Fibroblast of lung (primary cell): ENCODE measurements at regions not wholly inside any gene's neighbourhood (a gene's known extent, or its start where the extent isn't known, plus 50 kb on each side); places are given as distances from the start of the nearest gene placed in this dataset.

ENCODE experiments used
- DNase-seq, 2 donors: peaks; one replicate each; pipeline versions ENCODE4 v3.0.0 to v3.0.0-alpha.2; 2010; ENCODE audit warnings: low read depth in 2 of 2
- H2AFZ ChIP-seq: 2 replicates; pipeline ENCODE4 v1.5.1; 2012; ENCODE audit warnings: low read length, control low read depth, inconsistent platforms
- H3K27ac ChIP-seq: 2 replicates; pipeline ENCODE4 v1.5.1; 2011; ENCODE audit warnings: low read length, control low read depth; ENCODE audit not compliant: insufficient read depth
- H3K27me3 ChIP-seq: 2 replicates; pipeline ENCODE4 v1.5.1; 2011; ENCODE audit warnings: mild to moderate bottlenecking, low read length; ENCODE audit not compliant: control insufficient read depth, insufficient read depth
- H3K36me3 ChIP-seq: 2 replicates; pipeline ENCODE4 v1.5.1; 2011; ENCODE audit warnings: low read length; ENCODE audit not compliant: control insufficient read depth, insufficient read depth
- H3K4me1 ChIP-seq: 2 replicates; pipeline ENCODE4 v1.5.1; 2011; ENCODE audit warnings: low read length; ENCODE audit not compliant: control insufficient read depth, insufficient read depth; ENCODE audit errors: extremely low read depth
- H3K4me2 ChIP-seq: 2 replicates; pipeline ENCODE4 v1.5.1; 2011; ENCODE audit warnings: low read length, control low read depth; ENCODE audit not compliant: insufficient read depth; ENCODE audit errors: extremely low read depth
- H3K4me3 ChIP-seq, 4 experiments: fragments of 200-600 bp in 1 of 4; sonication (generic) in 1 of 4; replicated peaks in 1 of 4; 2 replicates each; pipeline ENCODE4 v1.5.1; 2011 to 2016; ENCODE audit warnings: low read length in 4 of 4, low read depth in 3 of 4, mild to moderate bottlenecking in 3 of 4, control low read depth in 2 of 4, inconsistent platforms in 1 of 4, mixed read lengths in 1 of 4; ENCODE audit not compliant: insufficient read depth in 1 of 4; ENCODE audit errors: control extremely low read depth in 1 of 4
- H3K79me2 ChIP-seq: 2 replicates; pipeline ENCODE4 v1.5.1; 2012; ENCODE audit warnings: mild to moderate bottlenecking, low read length, inconsistent platforms; ENCODE audit not compliant: control insufficient read depth, insufficient read depth
- H3K9ac ChIP-seq: 2 replicates; pipeline ENCODE4 v1.5.1; 2011; ENCODE audit warnings: mild to moderate bottlenecking, low read length, control low read depth; ENCODE audit not compliant: insufficient read depth
- H3K9me3 ChIP-seq: 2 replicates; pipeline ENCODE4 v1.5.1; 2012; ENCODE audit warnings: low read depth, low read length; ENCODE audit not compliant: control insufficient read depth, insufficient read depth
- H4K20me1 ChIP-seq: 2 replicates; pipeline ENCODE4 v1.5.1; 2011; ENCODE audit warnings: low read length; ENCODE audit not compliant: control insufficient read depth, insufficient read depth; ENCODE audit errors: extremely low read depth
- CTCF ChIP-seq, 2 donors: IDR thresholded peaks in 1 of 2; conservative IDR thresholded peaks in 1 of 2; 1 replicate in 1 of 2; 2 replicates in 1 of 2; pipeline ENCODE4 v1.5.1; 2011 to 2012; ENCODE audit warnings: low read length in 2 of 2, control low read depth in 1 of 2, inconsistent platforms in 1 of 2, low read depth in 1 of 2, mild to moderate bottlenecking in 1 of 2
- EZH2 ChIP-seq: IDR thresholded peaks from 2 replicates; pipeline ENCODE4 v1.5.1; 2012; ENCODE audit warnings: low read length, control low read depth, mild to moderate bottlenecking; ENCODE audit errors: missing control alignments

- no peaks in the 10 kb centered on the region for H3K79me2 ChIP-seq
- no peak overlapping the region for H3K4me2 ChIP-seq
- no peaks in the 10 kb centered on the region for H3K4me1 ChIP-seq
- TF ChIP-seq EZH2 (no peak), CTCF (conservative IDR thresholded peaks at IDR 0.05 in 1 of 2, IDR thresholded peaks at IDR 0.05 in 1 of 2; ENCODE audit: low read depth in 1 of 2, low read length in 2 of 2) (no peak)
- no peak overlapping the region for H3K27ac ChIP-seq
- DNase-seq = no peak
- H2AFZ ChIP-seq = no peak overlapping the region
- no peak overlapping the region for H3K9ac ChIP-seq
- H3K27me3 ChIP-seq = no peaks in the 10 kb centered on the region
- H3K36me3 ChIP-seq = no peaks in the 10 kb centered on the region
- no peaks in the 10 kb centered on the region for H4K20me1 ChIP-seq
- no peak overlapping the region for H3K4me3 ChIP-seq
- no peaks in the 10 kb centered on the region for H3K9me3 ChIP-seq
These were observed 339.2 kb downstream of the AGTPBP1 start for GRCh38 chr9:85402551-85402950.

GRCh38 chr9:85401998-85402397 is 339.8 kb downstream of the AGTPBP1 start:
- H3K27me3 ChIP-seq = no peaks in the 10 kb centered on the region
- no peak overlapping the region for H2AFZ ChIP-seq
- no peak overlapping the region for H3K4me2 ChIP-seq
- no peaks in the 10 kb centered on the region for H4K20me1 ChIP-seq
- H3K9ac ChIP-seq = no peak overlapping the region
- no peaks in the 10 kb centered on the region for H3K4me1 ChIP-seq
- H3K4me3 ChIP-seq = no peak overlapping the region
- no peak for TF ChIP-seq EZH2
- TF ChIP-seq CTCF (conservative IDR thresholded peaks at IDR 0.05 in 1 of 2, IDR thresholded peaks at IDR 0.05 in 1 of 2; ENCODE audit: low read depth in 1 of 2, low read length in 2 of 2) = no peak
- no peaks in the 10 kb centered on the region for H3K36me3 ChIP-seq
- peak in 1 of 2 donors; percentile 65 for DNase-seq
- no peaks in the 10 kb centered on the region for H3K9me3 ChIP-seq
- no peak overlapping the region for H3K27ac ChIP-seq
- H3K79me2 ChIP-seq = no peaks in the 10 kb centered on the region

DNA sequence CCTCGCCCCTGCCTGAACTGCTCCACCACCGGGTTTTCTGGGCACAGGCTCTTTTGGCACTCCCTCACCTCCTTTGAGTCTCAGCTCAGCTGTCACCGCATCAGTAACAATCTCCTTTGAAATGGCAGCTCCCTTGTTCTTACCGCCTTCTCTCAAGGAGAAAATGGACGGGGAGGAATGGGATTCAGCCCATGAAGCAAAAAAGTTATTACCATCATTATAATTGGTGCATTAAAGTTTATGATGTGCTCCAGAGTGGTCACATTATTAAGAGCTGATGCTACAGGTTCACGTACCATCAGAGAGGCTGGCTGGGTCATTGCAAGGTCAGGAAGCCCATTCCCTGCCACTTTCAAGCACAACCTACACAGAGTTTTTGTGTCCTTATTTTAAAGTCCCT is 344.7 kb downstream of the AGTPBP1 start:
- H3K36me3 ChIP-seq = no peaks in the 10 kb centered on the region
- DNase-seq = no peak
- no peaks in the 10 kb centered on the region for H3K4me1 ChIP-seq
- no peaks in the 10 kb centered on the region for H4K20me1 ChIP-seq
- H3K9me3 ChIP-seq = no peaks in the 10 kb centered on the region
- H3K27ac ChIP-seq = no peak overlapping the region
- TF ChIP-seq EZH2 (no peak), CTCF (conservative IDR thresholded peaks at IDR 0.05 in 1 of 2, IDR thresholded peaks at IDR 0.05 in 1 of 2; ENCODE audit: low read depth in 1 of 2, low read length in 2 of 2) (no peak)
- no peaks in the 10 kb centered on the region for H3K79me2 ChIP-seq
- no peak overlapping the region for H2AFZ ChIP-seq
- no peak overlapping the region for H3K9ac ChIP-seq
- no peaks in the 10 kb centered on the region for H3K27me3 ChIP-seq
- H3K4me3 ChIP-seq = no peak overlapping the region
- no peak overlapping the region for H3K4me2 ChIP-seq
